Dermis blood vessel endothelial cell (primary cell): ENCODE measurements at regions not wholly inside any gene's neighbourhood (a gene's known extent, or its start where the extent isn't known, plus 50 kb on each side); places are given as distances from the start of the nearest gene placed in this dataset.
"Not testable (repeated sequence)": the region's sequence is repeated elsewhere in the genome, so short reads cannot be mapped to it uniquely, and the experiment has no call there.

Experiments used
- DNase-seq: peaks from one replicate; pipeline ENCODE4 v3.0.0; 2010

GRCh38 chr7:24436131-24436920 lies 136.9 kb upstream of the PALS2 start:
- no peak for DNase-seq

DNA sequence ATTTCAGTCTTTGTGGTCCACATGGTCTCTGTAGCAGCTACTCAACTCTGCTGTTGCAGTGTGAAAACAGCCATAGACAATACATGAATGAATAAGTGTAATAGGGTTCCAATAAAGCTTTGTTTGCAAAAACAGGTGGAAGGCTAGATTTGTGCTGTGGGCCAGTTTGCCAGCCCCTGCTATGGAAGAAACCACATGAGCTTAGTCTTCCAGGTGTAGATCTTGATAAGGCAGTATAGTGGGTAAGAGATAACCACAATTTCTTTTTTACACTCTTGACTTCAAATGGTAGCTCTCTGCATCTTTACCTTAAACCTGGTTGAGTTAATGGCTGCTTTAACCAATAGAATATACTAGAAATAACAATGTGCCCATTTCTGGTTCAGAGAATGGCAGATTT lies 135.0 kb upstream of the PALS2 start:
- DNase-seq: no peak

DNA sequence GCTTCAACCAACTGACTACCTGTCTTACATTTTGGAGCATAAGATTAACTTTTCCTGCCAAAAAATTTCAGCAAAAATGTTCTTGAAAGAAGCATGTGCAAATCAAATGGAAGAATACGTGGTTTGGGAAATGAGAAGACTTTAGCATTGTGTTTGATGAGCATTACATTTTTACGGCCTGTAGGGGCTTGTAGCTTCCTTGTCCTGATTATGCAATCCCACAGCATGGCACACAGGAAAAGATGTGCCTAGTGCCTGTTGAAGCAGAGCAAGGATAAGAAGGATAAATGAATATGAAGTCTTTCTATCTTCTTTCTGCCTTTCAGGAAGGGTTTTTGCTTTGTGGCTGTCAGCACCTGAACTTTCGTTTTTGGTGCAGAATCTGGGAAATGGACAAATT lies 134.1 kb upstream of the PALS2 start:
- DNase-seq: not testable (repeated sequence)

DNA sequence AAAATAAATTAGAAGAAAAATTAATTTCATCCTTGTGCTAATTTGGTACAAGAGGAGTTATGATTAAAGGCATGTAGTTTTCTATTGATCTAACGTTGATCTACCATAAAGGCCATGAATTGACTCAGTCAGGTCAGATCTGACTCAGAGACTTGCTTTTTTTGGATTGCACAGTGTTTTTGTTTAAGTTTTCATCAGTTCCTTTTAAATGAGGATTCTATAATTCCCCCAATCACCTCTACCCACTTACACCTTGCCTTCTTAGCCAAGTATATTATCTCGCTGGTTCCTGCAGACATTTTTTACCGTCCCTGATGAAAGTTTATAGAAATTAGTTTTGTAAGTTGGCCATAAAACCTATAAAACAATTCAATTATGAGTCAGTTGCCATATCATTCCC lies 132.4 kb upstream of the PALS2 start:
- DNase-seq: no peak

- DNase-seq: no peak
Observed at GRCh38 chr7:24441314-24442027, 131.8 kb upstream of the PALS2 start.

GRCh38 chr7:24442170-24442777 lies 131.0 kb upstream of the PALS2 start:
- DNase-seq: no peak

- no peak for DNase-seq
Observed at GRCh38 chr7:24444666-24445440, 128.4 kb upstream of the PALS2 start.

DNA sequence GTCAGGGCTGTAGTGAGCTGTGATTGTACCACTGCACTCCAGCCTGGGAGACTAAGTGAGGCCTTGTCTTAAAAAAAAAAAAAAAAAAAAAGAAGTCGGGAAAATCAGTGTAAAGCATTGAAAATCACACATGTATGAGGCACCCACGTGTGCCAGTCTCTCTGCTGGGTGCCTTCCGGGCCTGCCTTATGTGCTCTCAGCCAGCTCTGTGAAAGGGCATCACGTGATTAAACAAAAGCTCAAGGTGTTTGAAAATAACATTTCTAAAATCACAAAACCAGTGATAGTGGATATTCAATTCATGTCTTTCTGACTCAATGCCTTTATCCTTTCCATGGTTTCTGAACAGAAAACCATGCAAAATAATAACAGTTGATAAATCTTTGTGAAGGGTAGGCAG lies 125.2 kb upstream of the PALS2 start:
- DNase-seq: no peak

- not testable (repeated sequence) for DNase-seq
Observed at GRCh38 chr7:24449416-24449815, 123.8 kb upstream of the PALS2 start.

- DNase-seq: no peak
Observed at GRCh38 chr7:24455813-24456525, 117.3 kb upstream of the PALS2 start.

- DNase-seq: no peak
Observed at GRCh38 chr7:24456526-24457218, 116.6 kb upstream of the PALS2 start.

DNA sequence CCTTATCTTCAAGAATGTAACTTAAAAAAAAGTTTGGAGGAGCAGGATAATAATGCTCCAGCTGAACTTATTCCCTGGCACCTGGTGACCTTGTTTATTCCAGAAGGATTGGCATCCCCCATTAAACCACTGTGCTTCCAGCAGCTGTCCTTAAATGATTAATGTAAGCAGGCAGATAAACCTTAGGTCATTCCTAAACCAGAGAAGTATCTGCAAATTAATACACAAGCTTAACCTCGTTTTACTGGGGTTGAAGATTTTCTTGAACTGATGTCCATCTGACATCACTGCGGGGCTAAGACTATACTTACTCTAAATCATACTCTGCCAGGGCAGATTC lies 116.1 kb upstream of the PALS2 start:
- no peak for DNase-seq

GRCh38 chr7:24462117-24462516 lies 111.1 kb upstream of the PALS2 start:
- no peak for DNase-seq

GRCh38 chr7:24462984-24463383 lies 110.3 kb upstream of the PALS2 start:
- DNase-seq: no peak

GRCh38 chr7:24463474-24463873 lies 109.8 kb upstream of the PALS2 start:
- DNase-seq: no peak

DNA sequence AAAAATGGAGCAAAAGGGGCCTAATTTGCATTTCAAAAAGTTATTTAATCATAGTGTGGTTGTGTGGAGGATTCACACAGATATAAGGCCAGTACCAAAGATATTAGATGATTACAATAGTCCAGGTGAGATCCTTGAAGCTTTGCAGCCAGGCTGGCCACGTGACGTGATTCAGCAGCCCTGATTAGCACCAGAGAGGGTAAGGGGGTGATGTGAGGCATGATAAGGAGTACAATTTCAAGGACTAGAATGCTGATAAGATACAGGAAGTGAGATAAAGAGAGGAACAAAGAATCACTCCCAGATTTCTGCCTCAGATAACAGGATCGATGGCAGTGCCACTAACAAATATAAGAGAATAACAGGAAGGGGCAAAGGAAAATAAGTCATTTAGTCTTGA lies 108.4 kb upstream of the PALS2 start:
- no peak for DNase-seq

GRCh38 chr7:24466168-24466768 lies 107.0 kb upstream of the PALS2 start:
- no peak for DNase-seq

GRCh38 chr7:24469118-24469517 lies 104.1 kb upstream of the PALS2 start:
- no peak for DNase-seq

DNA sequence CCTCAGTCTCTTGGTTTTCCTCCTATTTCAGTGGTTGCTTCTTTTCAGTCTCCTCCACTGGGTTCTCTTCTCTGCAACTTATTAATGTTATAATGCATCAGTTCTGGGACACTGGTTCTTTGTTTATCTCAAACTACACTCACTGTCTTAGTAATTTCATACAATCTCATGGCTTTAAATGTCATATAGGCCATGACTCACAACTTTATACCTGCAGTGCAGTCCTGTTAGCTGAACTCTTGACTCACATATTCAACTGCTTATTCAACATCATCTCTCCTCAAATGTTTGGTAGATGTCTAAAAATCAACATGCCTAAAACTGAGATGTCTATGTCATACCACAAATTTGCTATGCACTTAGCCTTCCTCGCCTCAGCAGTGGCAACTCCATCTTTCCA lies 101.2 kb upstream of the PALS2 start:
- no peak for DNase-seq

- no peak for DNase-seq
Observed at GRCh38 chr7:24475166-24475961, 97.9 kb upstream of the PALS2 start.

DNA sequence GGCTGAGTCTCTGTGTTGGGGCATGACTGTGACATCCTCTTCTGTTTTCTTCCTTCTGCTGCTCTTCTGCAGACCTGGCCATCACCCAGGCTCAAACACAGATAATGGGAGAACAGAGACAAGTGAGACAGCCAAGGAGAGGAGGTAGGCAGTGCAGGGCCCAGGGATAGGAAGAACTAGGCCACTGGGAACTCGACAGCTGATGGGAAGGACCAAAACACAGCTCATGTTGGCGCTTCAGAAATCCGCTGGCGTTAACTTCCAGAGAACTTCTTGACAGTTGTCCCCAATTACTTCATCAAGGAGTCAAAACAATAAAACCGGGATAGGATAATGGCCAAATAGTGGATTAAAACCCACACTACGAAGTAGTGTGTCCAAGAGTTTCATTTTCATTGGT lies 97.0 kb upstream of the PALS2 start:
- no peak for DNase-seq
